ENCODE measurements at regions not wholly inside any gene's neighbourhood (a gene's known extent, or its start where the extent isn't known, plus 50 kb on each side); places are given as distances from the start of the nearest gene placed in this dataset.

DNA sequence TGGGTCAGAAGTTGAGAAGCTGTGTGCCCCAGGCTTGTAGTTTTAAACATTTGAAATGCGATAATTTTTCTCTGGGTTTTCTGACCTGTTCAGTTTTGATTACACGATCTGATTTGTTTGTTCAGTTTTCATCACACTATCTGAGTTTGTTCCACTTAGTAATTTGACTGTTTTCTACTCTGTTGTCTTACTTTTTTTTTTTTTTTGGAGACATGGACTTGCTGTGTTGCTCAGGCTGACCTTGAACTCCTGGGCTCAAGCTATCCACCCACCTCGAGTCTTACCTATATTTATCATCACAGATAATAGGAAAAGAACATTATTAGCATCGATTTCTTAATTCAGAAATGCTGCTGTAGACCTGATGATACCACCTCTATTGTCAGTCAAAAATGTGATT is 379.1 kb downstream of the UTRN start:
- no peaks in the 10 kb centered on the region; the same call in 1 of the 2 replicates for H3K79me1 ChIP-seq (ENCODE audit: low read depth, low read length)

More for the DNA sequence above, 379.1 kb downstream of the UTRN start:
- Histone ChIP-seq H2BK15ac (ENCODE audit: low read length) (no peak overlapping the region), H2BK120ac (replicated peaks; ENCODE audit: low read depth, low read length) (no peak overlapping the region), H3K27ac (ENCODE audit: low read depth, low read length) (no peak overlapping the region), H3K4me1 (replicated peaks in 1 of 4; ENCODE audit: control insufficient read depth in 3 of 4, insufficient read depth in 4 of 4, low read length in 3 of 4) (peaks cover 4 to 31% (median 18%) of the 10 kb centered on the region in 4 experiments), H3K79me2 (ENCODE audit: control insufficient read depth in 1 of 2, insufficient read depth in 2 of 2, low read length in 2 of 2) (peaks cover 0 to 61% of the 10 kb centered on the region in 2 experiments; a peak in 2 of 4 replicates), H4K91ac (replicated peaks; ENCODE audit: insufficient read length, low read length) (no peak overlapping the region), H3K4ac (replicated peaks; ENCODE audit: insufficient read length, low read depth, low read length) (no peak overlapping the region), H2AK5ac (ENCODE audit: low read depth, low read length) (no peak overlapping the region), H4K5ac (ENCODE audit: insufficient read length, low read depth, low read length) (no peak overlapping the region), H3K23ac (ENCODE audit: insufficient read length) (no peak overlapping the region), H3K18ac (ENCODE audit: extremely low read depth, low read length) (no peak overlapping the region), H3K9ac (replicated peaks in 1 of 4; ENCODE audit: extremely low read depth in 1 of 4, low read depth in 3 of 4, low read length in 3 of 4) (no peak overlapping the region), H2AFZ (ENCODE audit: low read length) (no peak overlapping the region), H3K23me2 (ENCODE audit: low read depth, low read length) (no peaks in the 10 kb centered on the region), H3K4me3 (ENCODE audit: extremely low read depth in 1 of 4, insufficient read depth in 2 of 4, low read depth in 3 of 4, low read length in 4 of 4) (no peak overlapping the region), H3K9me3 (ENCODE audit: insufficient read depth in 2 of 2, low read depth in 1 of 2, low read length in 1 of 2) (0 out of 4 replicates have a peak, but pooled peaks cover 0 to 2% of the 10 kb centered on the region in 2 experiments), H2BK12ac (ENCODE audit: low read depth, low read length) (no peak overlapping the region), H3K14ac (ENCODE audit: insufficient read length) (no peak overlapping the region), H3K4me2 (ENCODE audit: insufficient read depth in 1 of 2, low read depth in 2 of 2, low read length in 2 of 2) (no peak overlapping the region), H2BK20ac (ENCODE audit: low read length) (no peak overlapping the region), H3K56ac (replicated peaks; ENCODE audit: insufficient read length, low read depth, low read length) (no peak overlapping the region), H3K27me3 (replicated peaks in 1 of 4; ENCODE audit: control insufficient read depth in 3 of 4, extremely low read depth in 1 of 4, insufficient read depth in 3 of 4, low read length in 3 of 4) (no peaks in the 10 kb centered on the region), H3K36me3 (ENCODE audit: control insufficient read depth in 2 of 4, insufficient read depth in 4 of 4, low read length in 3 of 4) (no peaks in the 10 kb centered on the region), H4K20me1 (replicated peaks in 1 of 2; ENCODE audit: control insufficient read depth in 1 of 2, insufficient read depth in 2 of 2, low read length in 2 of 2) (no peaks in the 10 kb centered on the region), H4K8ac (ENCODE audit: extremely low read depth, insufficient read depth, low read length) (no peak overlapping the region), H2BK5ac (ENCODE audit: low read depth, low read length) (no peak overlapping the region)
- no peak for DNase-seq (ENCODE audit: low read depth in 1 of 2, low spot score in 2 of 2)
- FAIRE-seq = no peak
- ChIA-PET CTCF (ENCODE audit: partially characterized antibody) (interaction anchor here (0.7 kb wide), 1 partner anchor 116 kb away, joined by 3 read pairs; no protein-coding TSS in a partner anchor), POLR2A (ENCODE audit: partially characterized antibody) (no interaction called here)
- TF ChIP-seq CHD1 (IDR thresholded peaks at IDR 0.05; ENCODE audit: low read depth, low read length) = no peak
- no peak for TF ChIP-seq RFX5 (IDR thresholded peaks at IDR 0.05; ENCODE audit: borderline replicate concordance, low read depth, low read length)
- TF ChIP-seq EGR1 (IDR thresholded peaks at IDR 0.05; ENCODE audit: borderline replicate concordance, low read depth, low read length) = no peak
- TF ChIP-seq ASH2L (IDR thresholded peaks at IDR 0.05; ENCODE audit: low read length) = no peak
- TF ChIP-seq YY1 (IDR thresholded peaks at IDR 0.05; ENCODE audit: low read depth, low read length) = no peak
- no peak for TF ChIP-seq PHF8 (conservative IDR thresholded peaks at IDR 0.05; ENCODE audit: low read depth, low read length)
- TF ChIP-seq RXRA (IDR thresholded peaks at IDR 0.05; ENCODE audit: insufficient read depth, low read depth, low read length) = no peak
- TF ChIP-seq NRF1 (IDR thresholded peaks at IDR 0.05; ENCODE audit: low read depth, low read length) = no peak
- TF ChIP-seq SUZ12 (IDR thresholded peaks at IDR 0.05; ENCODE audit: low read length) = no peak
- TF ChIP-seq BRCA1 (IDR thresholded peaks at IDR 0.05; ENCODE audit: low read depth, low read length) = no peak
- no peak for TF ChIP-seq CTBP2 (IDR thresholded peaks at IDR 0.05; ENCODE audit: borderline replicate concordance, insufficient read depth, insufficient read length, low read length)
- TF ChIP-seq RNF2 (IDR thresholded peaks at IDR 0.05; ENCODE audit: borderline replicate concordance, low read depth, low read length, missing control alignments, poor library complexity, severe bottlenecking) = no peak
- TF ChIP-seq CBX8 (IDR thresholded peaks at IDR 0.05; ENCODE audit: borderline replicate concordance, low read depth, low read length) = no peak
- TF ChIP-seq BCL11A (IDR thresholded peaks at IDR 0.05; ENCODE audit: low read depth in 2 of 2, low read length in 2 of 2) = no peak
- no peak for TF ChIP-seq HDAC6 (IDR thresholded peaks at IDR 0.05; ENCODE audit: low read depth, low read length)
- 94% methylated on average over 4 of the region's 4 CpGs; no CpG with 5 or more reads in 1 of the 2 experiments for WGBS, 2 experiments (ENCODE audit: extremely low coverage in 1 of 2, insufficient coverage in 1 of 2, insufficient read length in 1 of 2, insufficient replicate concordance in 2 of 2, low coverage in 1 of 2, low lambda C conversion rate in 2 of 2, missing lambda C conversion rate in 1 of 2)

Data from H1 (cell line).